Suprapubic skin (tissue), 4 donors: ENCODE measurements at regions not wholly inside any gene's neighbourhood (a gene's known extent, or its start where the extent isn't known, plus 50 kb on each side); places are given as distances from the start of the nearest gene placed in this dataset.

ENCODE experiments used
- DNase-seq, 2 donors: peaks; one replicate each; pipeline ENCODE4 v3.0.0-alpha.2; 2019; ENCODE audit warnings: low spot score in 2 of 2
- H3K27ac ChIP-seq: fragments of 200-600 bp; sonication (generic); one replicate; pipeline ENCODE4 v1.5.1; 2019
- H3K27me3 ChIP-seq: fragments of 200-600 bp; sonication (generic); one replicate; pipeline ENCODE4 v1.5.1; 2019
- H3K36me3 ChIP-seq: fragments of 200-600 bp; sonication (generic); one replicate; pipeline ENCODE4 v1.5.1; 2019
- H3K4me1 ChIP-seq: fragments of 200-600 bp; sonication (generic); one replicate; pipeline ENCODE4 v1.5.1; 2019
- H3K4me3 ChIP-seq: fragments of 200-600 bp; sonication (generic); one replicate; pipeline ENCODE4 v1.5.1; 2019; ENCODE audit warnings: mild to moderate bottlenecking
- H3K9me3 ChIP-seq: fragments of 200-600 bp; sonication (generic); one replicate; pipeline ENCODE4 v1.5.1; 2019
- CTCF ChIP-seq, 2 donors: fragments of 200-600 bp in 1 of 2; fragments of 450-650 bp in 1 of 2; sonication (generic) in 1 of 2; IDR thresholded peaks; one replicate each; pipeline ENCODE4 v1.5.1; 2016 to 2019; ENCODE audit warnings: antibody characterized with exemption in 2 of 2, mild to moderate bottlenecking in 1 of 2, moderate library complexity in 1 of 2
- EP300 ChIP-seq: sonication (generic); formaldehyde crosslinking; IDR thresholded peaks from one replicate; pipeline ENCODE4 v1.6.1; 2017; ENCODE audit warnings: antibody characterized with exemption
- POLR2A ChIP-seq, 2 donors: fragments of 450-650 bp; IDR thresholded peaks; one replicate each; pipeline ENCODE4 v1.6.1; 2017; ENCODE audit warnings: antibody characterized with exemption in 2 of 2, mild to moderate bottlenecking in 2 of 2, moderate library complexity in 2 of 2
- POLR2AphosphoS5 ChIP-seq, 3 donors: sonication (generic); formaldehyde crosslinking; IDR thresholded peaks; one replicate each; pipeline ENCODE4 v1.6.1; 2017; ENCODE audit warnings: antibody characterized with exemption in 3 of 3
- WGBS: methylation state at CpG from one replicate; pipeline ENCODE4 v1.1.5; 2018; 5-methylcytosine and 5-hydroxymethylcytosine counted together

GRCh38 chr9:29861803-29862202, 2288.5 kb upstream of the C9orf72 start:
- H3K4me1 ChIP-seq: no peaks in the 10 kb centered on the region
- TF ChIP-seq CTCF (IDR thresholded peaks at IDR 0.05) (no peak), EP300 (no peak), POLR2AphosphoS5 (IDR thresholded peaks at IDR 0.05) (no peak), POLR2A (IDR thresholded peaks at IDR 0.05) (no peak)
- H3K9me3 ChIP-seq: no peaks in the 10 kb centered on the region
- DNase-seq: no peak
- H3K36me3 ChIP-seq: no peaks in the 10 kb centered on the region
- H3K27me3 ChIP-seq: no peaks in the 10 kb centered on the region
- H3K4me3 ChIP-seq: no peak overlapping the region
- no peak overlapping the region for H3K27ac ChIP-seq
- 82% methylated on average over 2 of the region's 2 CpGs for WGBS

- no peaks in the 10 kb centered on the region for H3K36me3 ChIP-seq
- WGBS: 67% methylated on average over 3 of the region's 3 CpGs
- TF ChIP-seq POLR2A (IDR thresholded peaks at IDR 0.05): no peak
- no peak for TF ChIP-seq POLR2AphosphoS5 (IDR thresholded peaks at IDR 0.05)
- TF ChIP-seq EP300: no peak
- H3K4me1 ChIP-seq: no peaks in the 10 kb centered on the region
- no peaks in the 10 kb centered on the region for H3K27me3 ChIP-seq
- H3K9me3 ChIP-seq: no peaks in the 10 kb centered on the region
- no peak for DNase-seq
- H3K4me3 ChIP-seq: no peak overlapping the region
- no peak overlapping the region for H3K27ac ChIP-seq
Measured at GRCh38 chr9:29865764-29866313, 2292.6 kb upstream of the C9orf72 start.

- Histone ChIP-seq H3K4me1 (no peaks in the 10 kb centered on the region), H3K9me3 (no peaks in the 10 kb centered on the region), H3K27ac (no peak overlapping the region), H3K36me3 (no peaks in the 10 kb centered on the region), H3K4me3 (no peak overlapping the region), H3K27me3 (no peaks in the 10 kb centered on the region)
- TF ChIP-seq EP300: no peak
- TF ChIP-seq CTCF (IDR thresholded peaks at IDR 0.05): no peak
- no peak for TF ChIP-seq POLR2AphosphoS5 (IDR thresholded peaks at IDR 0.05)
- TF ChIP-seq POLR2A (IDR thresholded peaks at IDR 0.05): no peak
- WGBS: 50% methylated on average over 4 of the region's 4 CpGs
- no peak for DNase-seq
Measured at GRCh38 chr9:29866556-29866955, 2293.3 kb upstream of the C9orf72 start.

- TF ChIP-seq POLR2AphosphoS5 (IDR thresholded peaks at IDR 0.05) (no peak), CTCF (IDR thresholded peaks at IDR 0.05) (no peak), EP300 (no peak), POLR2A (IDR thresholded peaks at IDR 0.05) (no peak)
- Histone ChIP-seq H3K36me3 (no peaks in the 10 kb centered on the region), H3K27ac (no peak overlapping the region), H3K9me3 (no peaks in the 10 kb centered on the region), H3K4me1 (no peaks in the 10 kb centered on the region), H3K4me3 (no peak overlapping the region), H3K27me3 (no peaks in the 10 kb centered on the region)
- DNase-seq: no peak
Measured at GRCh38 chr9:29873579-29873978, 2300.3 kb upstream of the C9orf72 start.

GRCh38 chr9:29875547-29875946, 2302.3 kb upstream of the C9orf72 start:
- no peak for DNase-seq
- Histone ChIP-seq H3K9me3 (no peaks in the 10 kb centered on the region), H3K27ac (no peak overlapping the region), H3K4me1 (no peaks in the 10 kb centered on the region), H3K36me3 (no peaks in the 10 kb centered on the region), H3K27me3 (no peaks in the 10 kb centered on the region), H3K4me3 (no peak overlapping the region)
- 73% methylated on average over 2 of the region's 2 CpGs for WGBS
- TF ChIP-seq POLR2AphosphoS5 (IDR thresholded peaks at IDR 0.05) (no peak), CTCF (IDR thresholded peaks at IDR 0.05) (no peak), EP300 (no peak), POLR2A (IDR thresholded peaks at IDR 0.05) (no peak)

- DNase-seq: no peak
- H3K9me3 ChIP-seq: no peaks in the 10 kb centered on the region
- H3K36me3 ChIP-seq: no peaks in the 10 kb centered on the region
- WGBS: 66% methylated on average over 2 of the region's 2 CpGs
- no peaks in the 10 kb centered on the region for H3K4me1 ChIP-seq
- TF ChIP-seq EP300: no peak
- TF ChIP-seq POLR2A (IDR thresholded peaks at IDR 0.05): no peak
- TF ChIP-seq POLR2AphosphoS5 (IDR thresholded peaks at IDR 0.05): no peak
- TF ChIP-seq CTCF (IDR thresholded peaks at IDR 0.05): no peak
- H3K27me3 ChIP-seq: no peaks in the 10 kb centered on the region
- no peak overlapping the region for H3K27ac ChIP-seq
- H3K4me3 ChIP-seq: no peak overlapping the region
Measured at GRCh38 chr9:29882767-29883166, 2309.5 kb upstream of the C9orf72 start.
